ENCODE measurements at regions not wholly inside any gene's neighbourhood (a gene's known extent, or its start where the extent isn't known, plus 50 kb on each side); places are given as distances from the start of the nearest gene placed in this dataset.

DNA sequence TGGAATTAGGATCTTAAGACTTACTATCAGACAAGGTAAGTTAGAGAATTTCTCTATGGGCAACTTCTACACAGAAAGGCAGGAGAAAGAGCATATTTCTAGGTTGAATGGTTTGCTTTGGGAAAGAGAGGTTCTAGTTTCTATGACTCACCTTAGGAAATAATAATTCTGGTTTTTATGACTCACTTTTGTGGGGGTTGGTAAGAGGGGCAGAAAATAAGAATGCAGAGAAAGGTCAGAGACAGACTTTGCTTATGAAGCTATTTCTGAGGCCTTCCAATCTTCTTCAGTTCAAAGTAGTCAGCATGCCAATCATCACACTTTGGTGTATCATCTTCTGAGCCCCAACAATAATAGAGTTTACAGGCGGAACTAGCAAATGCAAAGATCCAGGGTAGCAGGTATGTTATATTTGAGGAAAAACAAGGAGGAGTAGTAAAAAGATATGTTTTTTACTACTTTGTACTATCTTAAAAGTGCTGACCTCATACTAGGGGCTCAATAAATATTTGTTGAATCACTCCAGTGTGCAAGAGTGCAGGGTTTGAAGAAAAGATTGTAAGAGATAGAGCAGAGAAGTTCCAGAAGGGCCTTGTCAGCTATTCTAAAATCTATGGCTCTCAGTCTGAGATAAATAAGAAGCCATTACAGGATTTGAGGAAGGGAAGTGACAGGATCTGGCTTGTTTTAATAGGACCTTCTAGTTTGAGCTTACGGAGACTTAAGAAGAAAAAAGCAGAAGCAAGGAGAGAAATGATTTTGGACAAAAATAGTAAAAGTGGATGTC, 56.7 kb upstream of the LRFN5 start:
- intact Hi-C loops (cut with DNase I; ENCODE audit: low total_unique reads) = no loop called here
- TF ChIP-seq POLR2AphosphoS5 (IDR thresholded peaks at IDR 0.05) (no peak), POLR2A (IDR thresholded peaks at IDR 0.05) (no peak)
- TF ChIP-seq, protein P1, sequence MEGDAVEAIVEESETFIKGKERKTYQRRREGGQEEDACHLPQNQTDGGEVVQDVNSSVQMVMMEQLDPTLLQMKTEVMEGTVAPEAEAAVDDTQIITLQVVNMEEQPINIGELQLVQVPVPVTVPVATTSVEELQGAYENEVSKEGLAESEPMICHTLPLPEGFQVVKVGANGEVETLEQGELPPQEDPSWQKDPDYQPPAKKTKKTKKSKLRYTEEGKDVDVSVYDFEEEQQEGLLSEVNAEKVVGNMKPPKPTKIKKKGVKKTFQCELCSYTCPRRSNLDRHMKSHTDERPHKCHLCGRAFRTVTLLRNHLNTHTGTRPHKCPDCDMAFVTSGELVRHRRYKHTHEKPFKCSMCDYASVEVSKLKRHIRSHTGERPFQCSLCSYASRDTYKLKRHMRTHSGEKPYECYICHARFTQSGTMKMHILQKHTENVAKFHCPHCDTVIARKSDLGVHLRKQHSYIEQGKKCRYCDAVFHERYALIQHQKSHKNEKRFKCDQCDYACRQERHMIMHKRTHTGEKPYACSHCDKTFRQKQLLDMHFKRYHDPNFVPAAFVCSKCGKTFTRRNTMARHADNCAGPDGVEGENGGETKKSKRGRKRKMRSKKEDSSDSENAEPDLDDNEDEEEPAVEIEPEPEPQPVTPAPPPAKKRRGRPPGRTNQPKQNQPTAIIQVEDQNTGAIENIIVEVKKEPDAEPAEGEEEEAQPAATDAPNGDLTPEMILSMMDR (IDR thresholded peaks at IDR 0.05 in 8 of 11, conservative IDR thresholded peaks at IDR 0.05 in 3 of 11) = no peak
- no peak overlapping the region for H3K4me3 ChIP-seq
- no peaks in the 10 kb centered on the region for H3K27me3 ChIP-seq (replicated peaks in 1 of 7)
- H3K36me3 ChIP-seq = no peaks in the 10 kb centered on the region
- no peaks in the 10 kb centered on the region for H3K9me3 ChIP-seq
- DNase-seq = no peak
- no peaks in the 10 kb centered on the region for H3K4me1 ChIP-seq
- 57 to 72% (median 65%) methylated on average over 2 of the region's 2 CpGs for WGBS, 5 donors
- no peak overlapping the region for H3K27ac ChIP-seq

DNA sequence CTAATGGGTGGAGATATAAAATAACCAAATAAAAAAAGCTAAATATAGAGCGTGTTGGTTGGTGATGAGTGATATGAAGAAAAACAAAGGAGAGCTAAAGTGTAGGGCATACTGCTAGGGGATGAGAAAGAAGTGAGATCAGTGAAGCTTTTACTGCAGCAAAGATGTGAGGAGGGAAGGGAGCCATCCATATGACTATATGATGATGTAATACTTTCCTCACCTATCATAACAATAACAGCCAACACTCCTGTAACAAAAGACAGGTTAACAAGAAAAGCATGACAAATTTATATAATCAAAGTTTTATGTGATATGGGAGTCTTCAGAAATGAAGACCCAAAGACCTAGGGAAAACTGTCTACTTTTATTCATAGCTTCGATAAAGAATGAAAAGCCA, 57.4 kb upstream of the LRFN5 start:
- intact Hi-C loops (cut with DNase I; ENCODE audit: low total_unique reads) = no loop called here
- H3K36me3 ChIP-seq = no peaks in the 10 kb centered on the region
- no peak for DNase-seq
- 87 to 97% (median 94%) methylated on average over 2 of the region's 2 CpGs for WGBS, 5 donors
- no peaks in the 10 kb centered on the region for H3K4me1 ChIP-seq
- H3K9me3 ChIP-seq = no peaks in the 10 kb centered on the region
- H3K27ac ChIP-seq = no peak overlapping the region
- TF ChIP-seq, protein P1 (IDR thresholded peaks at IDR 0.05 in 8 of 11, conservative IDR thresholded peaks at IDR 0.05 in 3 of 11) = no peak
- TF ChIP-seq POLR2A (IDR thresholded peaks at IDR 0.05) (no peak), POLR2AphosphoS5 (IDR thresholded peaks at IDR 0.05) (no peak)
- H3K27me3 ChIP-seq (replicated peaks in 1 of 7) = no peaks in the 10 kb centered on the region
- no peak overlapping the region for H3K4me3 ChIP-seq

DNA sequence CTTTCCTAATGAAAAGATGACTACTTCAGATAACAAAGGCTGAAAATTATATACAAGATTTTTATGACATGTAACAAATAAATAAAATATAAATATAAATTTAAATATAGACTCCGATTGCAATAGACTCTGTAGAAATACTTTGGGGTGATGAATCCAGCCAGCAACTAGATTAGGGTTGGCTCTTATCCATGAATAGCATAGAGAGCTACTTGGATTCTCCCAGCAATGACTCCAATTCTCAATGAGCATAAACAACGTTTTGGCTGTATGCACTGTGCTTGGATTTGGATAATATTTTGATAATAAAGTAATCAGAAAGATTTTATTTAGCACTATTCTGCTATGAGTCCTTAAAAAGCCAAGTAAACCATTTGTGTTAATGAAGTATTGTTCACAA, 58.0 kb upstream of the LRFN5 start:
- Histone ChIP-seq H3K27me3 (replicated peaks in 1 of 7) (no peaks in the 10 kb centered on the region), H3K9me3 (peaks cover 0 to 4% (median 0%) of the 10 kb centered on the region in 8 donors), H3K4me3 (no peak overlapping the region), H3K36me3 (no peaks in the 10 kb centered on the region), H3K4me1 (no peaks in the 10 kb centered on the region), H3K27ac (no peak overlapping the region)
- no peak for TF ChIP-seq POLR2AphosphoS5 (IDR thresholded peaks at IDR 0.05)
- TF ChIP-seq, protein P1 (IDR thresholded peaks at IDR 0.05 in 8 of 11, conservative IDR thresholded peaks at IDR 0.05 in 3 of 11) = no peak
- no peak for TF ChIP-seq POLR2A (IDR thresholded peaks at IDR 0.05)
- intact Hi-C loops (cut with DNase I; ENCODE audit: low total_unique reads) = no loop called here
- DNase-seq = no peak
- 70 to 85% (median 75%) methylated on average over 2 of the region's 2 CpGs for WGBS, 5 donors

DNA sequence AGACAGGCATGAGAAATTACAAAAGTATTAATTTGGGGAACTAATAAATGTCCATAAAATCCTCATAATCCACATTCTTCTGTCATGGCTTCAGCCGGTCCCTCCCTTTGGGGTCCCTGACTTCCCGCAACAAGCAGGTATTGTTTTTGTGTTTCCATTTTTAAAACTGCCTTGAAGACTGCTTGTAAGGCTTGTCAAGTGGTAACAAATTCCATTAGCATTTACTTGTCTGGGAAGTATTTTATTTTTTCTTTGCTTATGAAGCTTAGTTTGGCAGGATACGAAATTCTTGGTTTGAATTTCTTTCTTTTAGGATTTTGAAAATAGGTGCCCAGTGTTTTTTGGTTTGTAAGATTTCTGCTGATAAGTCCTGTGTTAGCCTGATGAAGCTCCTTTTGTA, 65.3 kb upstream of the LRFN5 start:
- TF ChIP-seq POLR2A (IDR thresholded peaks at IDR 0.05) (no peak), POLR2AphosphoS5 (IDR thresholded peaks at IDR 0.05) (no peak)
- TF ChIP-seq, protein P1 (IDR thresholded peaks at IDR 0.05 in 8 of 11, conservative IDR thresholded peaks at IDR 0.05 in 3 of 11) = no peak
- intact Hi-C loops (cut with DNase I; ENCODE audit: low total_unique reads) = no loop called here
- WGBS, 5 donors = 80 to 92% (median 91%) methylated on average over 3 of the region's 3 CpGs
- DNase-seq = no peak
- no peaks in the 10 kb centered on the region for H3K27me3 ChIP-seq (replicated peaks in 1 of 7)
- H3K4me3 ChIP-seq = no peak overlapping the region
- H3K4me1 ChIP-seq = no peaks in the 10 kb centered on the region
- peaks cover 0 to 34% (median 26%) of the 10 kb centered on the region in 8 donors for H3K9me3 ChIP-seq
- no peaks in the 10 kb centered on the region for H3K36me3 ChIP-seq
- no peak overlapping the region for H3K27ac ChIP-seq
